SU-DHL-6 (cell line): ENCODE measurements at regions not wholly inside any gene's neighbourhood (a gene's known extent, or its start where the extent isn't known, plus 50 kb on each side); places are given as distances from the start of the nearest gene placed in this dataset.

Source experiments
- H2AFZ ChIP-seq: fragments of 200-600 bp; sonication (generic); 2 replicates; pipeline ENCODE4 v1.6.1; 2014; ENCODE audit warnings: low read depth, mild to moderate bottlenecking, moderate library complexity, mixed read lengths, antibody characterized with exemption, low read length; ENCODE audit not compliant: severe bottlenecking
- H3F3A ChIP-seq: fragments of 200-600 bp; shearing (Covaris generic); 2 replicates; pipeline ENCODE4 v1.6.0; 2016; ENCODE audit warnings: antibody characterized with exemption, mild to moderate bottlenecking; ENCODE audit not compliant: insufficient read depth
- H3K27ac ChIP-seq: fragments of 200-600 bp; sonication (generic); 2 replicates; pipeline ENCODE4 v1.5.1; 2016; ENCODE audit warnings: low read depth, mild to moderate bottlenecking, low read length, moderate library complexity, mixed read lengths
- H3K27me3 ChIP-seq: fragments of 200-600 bp; sonication (generic), shearing (Covaris generic); 2 replicates; pipeline ENCODE4 v1.6.0; 2014; ENCODE audit warnings: mild to moderate bottlenecking, low read length
- H3K36me3 ChIP-seq: fragments of 200-600 bp; sonication (generic); 2 replicates; pipeline ENCODE4 v1.6.1; 2014; ENCODE audit warnings: mild to moderate bottlenecking, low read length, mixed read lengths
- H3K4me2 ChIP-seq: fragments of 300-600, 200-600 bp; shearing (Covaris generic), sonication (generic); 2 replicates; pipeline ENCODE4 v1.6.0; 2014; ENCODE audit warnings: low read length, low read depth, mild to moderate bottlenecking; ENCODE audit not compliant: poor library complexity, severe bottlenecking
- H3K4me3 ChIP-seq: fragments of 200-600 bp; sonication (generic); 2 replicates; pipeline ENCODE4 v1.5.1; 2014; ENCODE audit warnings: antibody characterized with exemption, low read length, mild to moderate bottlenecking, mixed read lengths; ENCODE audit not compliant: insufficient read depth, poor library complexity, severe bottlenecking
- H3K79me2 ChIP-seq: fragments of 200-600 bp; sonication (generic); 2 replicates; pipeline ENCODE4 v1.6.1; 2014; ENCODE audit warnings: mild to moderate bottlenecking, low read length, moderate library complexity; ENCODE audit not compliant: insufficient read depth
- H3K9ac ChIP-seq: fragments of 200-600 bp; sonication (generic); 2 replicates; pipeline ENCODE4 v1.7.0; 2014; ENCODE audit warnings: mild to moderate bottlenecking, low read length
- H3K9me2 ChIP-seq: fragments of 200-600 bp; sonication (generic); replicated peaks from 2 replicates; pipeline ENCODE4 v1.6.1; 2014; ENCODE audit warnings: low read length; ENCODE audit not compliant: insufficient read depth
- H3K9me3 ChIP-seq: fragments of 200-600 bp; sonication (generic); 2 replicates; pipeline ENCODE4 v1.6.1; 2014; ENCODE audit warnings: low read length, mixed read lengths; ENCODE audit not compliant: insufficient read depth
- H4K20me1 ChIP-seq: fragments of 200-600 bp; sonication (generic); 2 replicates; pipeline ENCODE4 v1.6.1; 2014; ENCODE audit warnings: low read depth, mild to moderate bottlenecking, antibody characterized with exemption, low read length, moderate library complexity, mixed read lengths
- EZH2phosphoT487 ChIP-seq: fragments of 200-600 bp; sonication (generic), shearing (Covaris generic); conservative IDR thresholded peaks from 2 replicates; pipeline ENCODE4 v1.6.1; 2018; ENCODE audit warnings: mild to moderate bottlenecking, antibody characterized with exemption, low read length, moderate library complexity, mixed read lengths
- TF ChIP-seq, protein P1 (sequence below): fragments of 200-600 bp; sonication (generic); IDR thresholded peaks from one replicate; pipeline ENCODE4 v1.5.1; 2017; ENCODE audit warnings: antibody characterized with exemption, mild to moderate bottlenecking, low read length, moderate library complexity; ENCODE audit not compliant: insufficient read depth, poor library complexity, severe bottlenecking

GRCh38 chr17:33438578-33438977, 145.5 kb upstream of the ASIC2 start:
- H3F3A ChIP-seq, result no peaks in the 10 kb centered on the region
- no peak overlapping the region for H2AFZ ChIP-seq
- no peaks in the 10 kb centered on the region for H3K27me3 ChIP-seq
- H3K9me2 ChIP-seq, result no peaks in the 10 kb centered on the region
- no peaks in the 10 kb centered on the region for H3K79me2 ChIP-seq
- no peak overlapping the region for H3K27ac ChIP-seq
- no peak overlapping the region for H3K4me3 ChIP-seq
- H4K20me1 ChIP-seq, result no peaks in the 10 kb centered on the region
- no peak overlapping the region for H3K4me2 ChIP-seq
- no peaks in the 10 kb centered on the region for H3K9me3 ChIP-seq
- H3K36me3 ChIP-seq, result no peaks in the 10 kb centered on the region
- H3K9ac ChIP-seq, result no peak overlapping the region
- no peak for TF ChIP-seq EZH2phosphoT487
- TF ChIP-seq, protein P1, sequence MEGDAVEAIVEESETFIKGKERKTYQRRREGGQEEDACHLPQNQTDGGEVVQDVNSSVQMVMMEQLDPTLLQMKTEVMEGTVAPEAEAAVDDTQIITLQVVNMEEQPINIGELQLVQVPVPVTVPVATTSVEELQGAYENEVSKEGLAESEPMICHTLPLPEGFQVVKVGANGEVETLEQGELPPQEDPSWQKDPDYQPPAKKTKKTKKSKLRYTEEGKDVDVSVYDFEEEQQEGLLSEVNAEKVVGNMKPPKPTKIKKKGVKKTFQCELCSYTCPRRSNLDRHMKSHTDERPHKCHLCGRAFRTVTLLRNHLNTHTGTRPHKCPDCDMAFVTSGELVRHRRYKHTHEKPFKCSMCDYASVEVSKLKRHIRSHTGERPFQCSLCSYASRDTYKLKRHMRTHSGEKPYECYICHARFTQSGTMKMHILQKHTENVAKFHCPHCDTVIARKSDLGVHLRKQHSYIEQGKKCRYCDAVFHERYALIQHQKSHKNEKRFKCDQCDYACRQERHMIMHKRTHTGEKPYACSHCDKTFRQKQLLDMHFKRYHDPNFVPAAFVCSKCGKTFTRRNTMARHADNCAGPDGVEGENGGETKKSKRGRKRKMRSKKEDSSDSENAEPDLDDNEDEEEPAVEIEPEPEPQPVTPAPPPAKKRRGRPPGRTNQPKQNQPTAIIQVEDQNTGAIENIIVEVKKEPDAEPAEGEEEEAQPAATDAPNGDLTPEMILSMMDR, result no peak

GRCh38 chr17:33442320-33442719, 149.2 kb upstream of the ASIC2 start:
- TF ChIP-seq, protein P1, result no peak
- TF ChIP-seq EZH2phosphoT487, result no peak
- Histone ChIP-seq H2AFZ (no peak overlapping the region), H3K9me2 (no peaks in the 10 kb centered on the region), H4K20me1 (no peaks in the 10 kb centered on the region), H3K4me3 (no peak overlapping the region), H3K36me3 (no peaks in the 10 kb centered on the region), H3K79me2 (no peaks in the 10 kb centered on the region), H3K27ac (no peak overlapping the region), H3K27me3 (no peaks in the 10 kb centered on the region), H3K4me2 (no peak overlapping the region), H3F3A (no peaks in the 10 kb centered on the region), H3K9ac (no peak overlapping the region), H3K9me3 (no peaks in the 10 kb centered on the region)

- Histone ChIP-seq H3K9me2 (no peaks in the 10 kb centered on the region), H3K79me2 (no peaks in the 10 kb centered on the region), H3K36me3 (no peaks in the 10 kb centered on the region), H3K27me3 (no peaks in the 10 kb centered on the region), H3K27ac (no peak overlapping the region), H3K9me3 (no peaks in the 10 kb centered on the region), H4K20me1 (no peaks in the 10 kb centered on the region), H3F3A (no peaks in the 10 kb centered on the region), H3K9ac (no peak overlapping the region), H3K4me3 (no peak overlapping the region), H2AFZ (no peak overlapping the region), H3K4me2 (no peak overlapping the region)
- TF ChIP-seq EZH2phosphoT487, result no peak
- TF ChIP-seq, protein P1, result no peak
Measured at GRCh38 chr17:33444731-33445130, 151.6 kb upstream of the ASIC2 start.

DNA sequence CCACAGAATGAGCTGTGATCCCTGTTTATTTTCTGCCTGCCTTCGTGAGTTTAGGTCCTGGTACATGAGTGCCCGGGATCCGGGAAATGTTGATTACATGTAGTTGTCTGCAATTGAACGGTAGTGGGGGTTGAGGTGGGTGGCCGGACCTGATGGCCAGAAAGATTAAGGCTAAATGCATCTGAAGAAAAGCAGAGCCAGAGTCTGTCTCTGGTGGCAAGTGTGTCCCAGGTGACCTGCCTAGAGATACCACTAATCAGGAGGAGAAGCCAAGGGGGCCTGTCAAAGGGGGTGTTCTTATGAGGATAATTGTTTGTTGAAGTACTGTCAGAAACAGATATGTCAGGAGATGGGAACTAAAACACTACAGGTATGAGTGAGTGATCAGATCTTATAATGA, 154.0 kb upstream of the ASIC2 start:
- Histone ChIP-seq H3F3A (no peaks in the 10 kb centered on the region), H3K9me2 (no peaks in the 10 kb centered on the region), H4K20me1 (no peaks in the 10 kb centered on the region), H3K9ac (no peak overlapping the region), H3K36me3 (no peaks in the 10 kb centered on the region), H3K79me2 (no peaks in the 10 kb centered on the region), H3K9me3 (no peaks in the 10 kb centered on the region), H3K27me3 (no peaks in the 10 kb centered on the region), H3K4me2 (no peak overlapping the region), H3K27ac (no peak overlapping the region), H2AFZ (no peak overlapping the region), H3K4me3 (no peak overlapping the region)
- no peak for TF ChIP-seq EZH2phosphoT487
